Calu3 (cell line): ENCODE measurements at regions not wholly inside any gene's neighbourhood (a gene's known extent, or its start where the extent isn't known, plus 50 kb on each side); places are given as distances from the start of the nearest gene placed in this dataset.
"Not testable (repeated sequence)": the region's sequence is repeated elsewhere in the genome, so short reads cannot be mapped to it uniquely, and the experiment has no call there.

Source experiments
- BruUV-seq: library from RNA; stranded (reverse); fragments of 400-500 nt; replicated peaks from 2 replicates; lab custom pipeline; 2021; lab: Mats Ljungman, UMichigan
- CTCF ChIA-PET: fragments of 300-600 bp; sonication (Branson Sonifier 250); formaldehyde crosslinking; loops from one replicate; lab custom pipeline; 2022; ENCODE audit warnings: antibody characterized with exemption; lab: Charles Lee
- DNase-seq: peaks from one replicate; pipeline ENCODE4 v3.0.0; 2022
- H3K27ac Mint-ChIP-seq: one replicate; pipeline ENCODE4 v1.8.0; 2022; ENCODE audit warnings: mixed read lengths; ENCODE audit not compliant: unreplicated experiment
- H3K27me3 Mint-ChIP-seq: one replicate; pipeline ENCODE4 v1.8.0; 2022; ENCODE audit warnings: mixed read lengths; ENCODE audit not compliant: unreplicated experiment
- H3K36me3 Mint-ChIP-seq: one replicate; pipeline ENCODE4 v1.8.0; 2022; ENCODE audit warnings: mild to moderate bottlenecking, moderate library complexity, mixed read lengths; ENCODE audit not compliant: insufficient read depth, unreplicated experiment
- H3K4me1 Mint-ChIP-seq: one replicate; pipeline ENCODE4 v1.8.0; 2022; ENCODE audit warnings: mild to moderate bottlenecking, low read depth, mixed read lengths; ENCODE audit not compliant: unreplicated experiment
- H3K4me3 Mint-ChIP-seq: one replicate; pipeline ENCODE4 v1.8.0; 2022; ENCODE audit warnings: mild to moderate bottlenecking, low read depth, moderate library complexity, mixed read lengths; ENCODE audit not compliant: unreplicated experiment
- H3K9me3 Mint-ChIP-seq: one replicate; pipeline ENCODE4 v1.8.0; 2022; ENCODE audit warnings: low read depth, mixed read lengths; ENCODE audit not compliant: unreplicated experiment
- CTCF ChIP-seq: fragments of 200-600 bp; IDR thresholded peaks from one replicate; pipeline ENCODE4 v1.8.0; 2022; ENCODE audit warnings: antibody characterized with exemption; ENCODE audit not compliant: unreplicated experiment
- intact Hi-C: fragments of 100-400 bp; cut with micrococcal nuclease; formaldehyde crosslinking; loops from one replicate; pipeline ENCODE4 v1.10.0; 2022; ENCODE audit not compliant: unreplicated experiment

GRCh38 chr5:176748073-176748966, 62.0 kb upstream of the UNC5A start:
- TF ChIP-seq CTCF = no peak
- Mint-ChIP-seq H3K27me3 (peaks cover 94% of the 10 kb centered on the region), H3K9me3 (no peaks in the 10 kb centered on the region), H3K4me1 (no peaks in the 10 kb centered on the region), H3K36me3 (no peaks in the 10 kb centered on the region), H3K4me3 (no peak overlapping the region), H3K27ac (no peak overlapping the region)
- no TSS peak for BruUV-seq
- CTCF ChIA-PET = no interaction called here
- intact Hi-C loops = no loop called here
- DNase-seq = no peak

- no peak overlapping the region for H3K4me3 Mint-ChIP-seq
Observed at GRCh38 chr5:176748967-176749935, 61.1 kb upstream of the UNC5A start.

GRCh38 chr5:176750144-176750543, 60.2 kb upstream of the UNC5A start:
- H3K9me3 Mint-ChIP-seq = peaks cover 8% of the 10 kb centered on the region
- no peak overlapping the region for H3K27ac Mint-ChIP-seq
- CTCF ChIA-PET = no interaction called here
- H3K36me3 Mint-ChIP-seq = no peaks in the 10 kb centered on the region
- intact Hi-C loops = no loop called here
- no peak for DNase-seq
- H3K4me1 Mint-ChIP-seq = no peaks in the 10 kb centered on the region
- BruUV-seq = no TSS peak
- H3K4me3 Mint-ChIP-seq = no peak overlapping the region
- peaks cover 76% of the 10 kb centered on the region for H3K27me3 Mint-ChIP-seq
- TF ChIP-seq CTCF = no peak

More at GRCh38 chr5:176748967-176749935, 61.1 kb upstream of the UNC5A start:
- Mint-ChIP-seq H3K36me3 (no peaks in the 10 kb centered on the region), H3K4me1 (no peaks in the 10 kb centered on the region), H3K9me3 (peaks cover 3% of the 10 kb centered on the region), H3K27ac (no peak overlapping the region), H3K27me3 (peaks cover 85% of the 10 kb centered on the region)
- intact Hi-C loops = no loop called here
- no peak for DNase-seq
- CTCF ChIA-PET = no interaction called here
- TF ChIP-seq CTCF = no peak
- BruUV-seq = no TSS peak

GRCh38 chr5:176754376-176754973, 55.9 kb upstream of the UNC5A start:
- H3K27ac Mint-ChIP-seq = no peak overlapping the region
- peaks cover 48% of the 10 kb centered on the region for H3K27me3 Mint-ChIP-seq
- H3K36me3 Mint-ChIP-seq = no peaks in the 10 kb centered on the region
- no peaks in the 10 kb centered on the region for H3K4me1 Mint-ChIP-seq
- H3K9me3 Mint-ChIP-seq = peaks cover 13% of the 10 kb centered on the region
- BruUV-seq = no TSS peak
- intact Hi-C loops = no loop called here
- no peak for TF ChIP-seq CTCF
- no peak overlapping the region for H3K4me3 Mint-ChIP-seq
- no peak for DNase-seq
- CTCF ChIA-PET = no interaction called here

- intact Hi-C loops, CTCF ChIA-PET, BruUV-seq, DNase-seq, H3K27ac Mint-ChIP-seq, H3K4me1 Mint-ChIP-seq, H3K36me3 Mint-ChIP-seq, H3K4me3 Mint-ChIP-seq: not testable (repeated sequence)
- H3K9me3 Mint-ChIP-seq = peaks cover 13% of the 10 kb centered on the region
- peaks cover 37% of the 10 kb centered on the region for H3K27me3 Mint-ChIP-seq
Observed at GRCh38 chr5:176755593-176755992, 54.8 kb upstream of the UNC5A start.

- not testable (repeated sequence) for BruUV-seq
Observed at GRCh38 chr5:176757569-176757968, 52.8 kb upstream of the UNC5A start.

More at GRCh38 chr5:176757569-176757968, 52.8 kb upstream of the UNC5A start:
- H3K4me3 Mint-ChIP-seq, H3K4me1 Mint-ChIP-seq, intact Hi-C loops, H3K27ac Mint-ChIP-seq, H3K36me3 Mint-ChIP-seq, CTCF ChIA-PET, DNase-seq: not testable (repeated sequence)
- Mint-ChIP-seq H3K9me3 (peaks cover 13% of the 10 kb centered on the region), H3K27me3 (peaks cover 29% of the 10 kb centered on the region)
